GM12874 (cell line): ENCODE measurements at regions not wholly inside any gene's neighbourhood (a gene's known extent, or its start where the extent isn't known, plus 50 kb on each side); places are given as distances from the start of the nearest gene placed in this dataset.

Experiments used
- CTCF ChIP-seq: IDR thresholded peaks from 2 replicates; pipeline ENCODE4 v1.5.1; 2011; ENCODE audit warnings: low read depth, mild to moderate bottlenecking, control low read depth, low read length, moderate library complexity; ENCODE audit not compliant: insufficient read depth

GRCh38 chr4:1559896-1560650 is 124.0 kb downstream of the FAM53A start:
- TF ChIP-seq CTCF = no peak

- TF ChIP-seq CTCF = no peak
Observed at GRCh38 chr4:1558205-1558604, 125.9 kb downstream of the FAM53A start.

- TF ChIP-seq CTCF = no peak
Observed at GRCh38 chr4:1557221-1557597, 126.9 kb downstream of the FAM53A start.

- no peak for TF ChIP-seq CTCF
Observed at GRCh38 chr4:1556541-1557220, 127.4 kb downstream of the FAM53A start.

GRCh38 chr4:1554876-1555265 is 129.2 kb downstream of the FAM53A start:
- TF ChIP-seq CTCF = no peak

- TF ChIP-seq CTCF = no peak
Observed at GRCh38 chr4:1554246-1554875, 129.8 kb downstream of the FAM53A start.

- no peak for TF ChIP-seq CTCF
Observed at GRCh38 chr4:1553365-1553764, 130.7 kb downstream of the FAM53A start.
